Spleen (tissue), 11 donors: ENCODE measurements at regions not wholly inside any gene's neighbourhood (a gene's known extent, or its start where the extent isn't known, plus 50 kb on each side); places are given as distances from the start of the nearest gene placed in this dataset.

ENCODE experiments used
- DNase-seq: peaks from one replicate; pipeline ENCODE4 v3.0.0-alpha.2; 2020
- H3K27ac ChIP-seq, 8 donors: fragments of 200-600 bp; sonication (generic) in 7 of 8; 1 replicate in 4 of 8; 2 replicates in 4 of 8; pipeline versions ENCODE4 v1.5.0 to v1.8.0; 2016 to 2021; ENCODE audit warnings: inconsistent platforms in 4 of 8, mild to moderate bottlenecking in 4 of 8, moderate library complexity in 1 of 8
- H3K27me3 ChIP-seq, 7 donors: fragments of 200-600 bp; sonication (generic) in 6 of 7; replicated peaks in 1 of 7; 1 replicate in 4 of 7; 2 replicates in 3 of 7; pipeline versions ENCODE4 v1.5.0 to v1.8.0; 2016 to 2021; ENCODE audit warnings: inconsistent platforms in 3 of 7, mild to moderate bottlenecking in 1 of 7
- H3K36me3 ChIP-seq, 6 donors: fragments of 200-600 bp; sonication (generic) in 5 of 6; 1 replicate in 4 of 6; 2 replicates in 2 of 6; pipeline versions ENCODE4 v1.5.0 to v1.8.0; 2016 to 2021; ENCODE audit warnings: inconsistent platforms in 2 of 6
- H3K4me1 ChIP-seq, 6 donors: fragments of 200-600 bp; sonication (generic) in 5 of 6; 1 replicate in 3 of 6; 2 replicates in 3 of 6; pipeline versions ENCODE4 v1.5.0 to v1.8.0; 2016 to 2021; ENCODE audit warnings: inconsistent platforms in 3 of 6
- H3K4me3 ChIP-seq, 8 donors: fragments of 200-600 bp; sonication (generic) in 7 of 8; 1 replicate in 4 of 8; 2 replicates in 4 of 8; pipeline versions ENCODE4 v1.5.0 to v1.8.0; 2016 to 2021; ENCODE audit warnings: inconsistent platforms in 4 of 8, mild to moderate bottlenecking in 4 of 8, moderate library complexity in 2 of 8
- H3K9me3 ChIP-seq, 8 donors: fragments of 200-600 bp; sonication (generic) in 7 of 8; 1 replicate in 4 of 8; 2 replicates in 4 of 8; pipeline versions ENCODE4 v1.5.0 to v1.8.0; 2016 to 2021; ENCODE audit warnings: inconsistent platforms in 4 of 8
- POLR2A ChIP-seq, 3 donors: fragments of 450-650 bp; IDR thresholded peaks; one replicate each; pipeline ENCODE4 v1.5.1; 2017; ENCODE audit warnings: antibody characterized with exemption in 3 of 3, mild to moderate bottlenecking in 1 of 3
- POLR2AphosphoS5 ChIP-seq, 3 donors: sonication (generic); formaldehyde crosslinking; IDR thresholded peaks; one replicate each; pipeline ENCODE4 v1.5.1; 2017; ENCODE audit warnings: antibody characterized with exemption in 3 of 3
- WGBS, 5 donors: extraction: QIAGEN DNeasy Blood & Tissue Kit in 3 of 5; methylation state at CpG; one replicate each; pipeline versions ENCODE4 v1.1.5 to v1.1.7; 2013 to 2018; 5-methylcytosine and 5-hydroxymethylcytosine counted together
- intact Hi-C: fragments of 100-400 bp; cut with DNase I; formaldehyde crosslinking; loops from one replicate; pipeline ENCODE4 v1.15.0; 2023; ENCODE audit warnings: low total_unique reads
- TF ChIP-seq, protein P1 (sequence below), 11 experiments: fragments of 200-600 bp in 7 of 11; fragments of 450-650 bp in 4 of 11; sonication (generic) in 4 of 11; IDR thresholded peaks in 8 of 11; conservative IDR thresholded peaks in 3 of 11; 1 replicate in 7 of 11; 2 replicates in 4 of 11; pipeline versions ENCODE4 v1.4.0 to v1.8.0; 2016 to 2021; ENCODE audit warnings: antibody characterized with exemption in 11 of 11, inconsistent platforms in 4 of 11, mild to moderate bottlenecking in 1 of 11
- donor health status: healthy with polysubstance abuse.
- donor health status: DM: no; HTN: no; CAD: no; lungs with moderate emphysema.
- donor health status: DM: no; HTN: no; CAD: no.
- donor health status: Bipolar disorder and iron deficiency.
- donor health status: healthy.
- donor health status: DM: no; HTN: no; CAD: no.
- donor health status: DM: yes; HTN: yes; CAD: no.

DNA sequence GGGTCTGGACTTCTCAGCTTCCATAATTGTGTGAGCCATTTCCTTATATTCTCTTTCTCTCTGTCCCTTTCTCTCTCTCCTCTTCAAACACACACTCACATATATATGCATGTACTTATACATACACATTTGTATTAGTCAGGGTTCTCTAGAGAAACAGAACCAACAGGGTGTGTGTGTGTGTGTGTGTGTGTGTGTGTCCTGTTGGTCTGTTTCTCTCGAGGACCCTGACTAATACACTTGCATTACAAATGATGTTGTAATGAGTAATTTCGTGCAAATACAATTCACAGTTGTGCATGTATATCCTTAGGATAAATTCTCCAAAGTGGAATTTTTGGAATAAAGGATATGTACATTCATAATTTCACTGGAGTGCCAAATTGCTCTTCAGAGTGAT lies 115.3 kb downstream of the NPIPB5 start:
- H3K4me1 ChIP-seq: no peaks in the 10 kb centered on the region
- WGBS, 5 donors: 60 to 84% (median 67%) methylated on average over 2 of the region's 2 CpGs
- peaks cover 0 to 4% (median 0%) of the 10 kb centered on the region in 8 donors for H3K9me3 ChIP-seq
- TF ChIP-seq, protein P1, sequence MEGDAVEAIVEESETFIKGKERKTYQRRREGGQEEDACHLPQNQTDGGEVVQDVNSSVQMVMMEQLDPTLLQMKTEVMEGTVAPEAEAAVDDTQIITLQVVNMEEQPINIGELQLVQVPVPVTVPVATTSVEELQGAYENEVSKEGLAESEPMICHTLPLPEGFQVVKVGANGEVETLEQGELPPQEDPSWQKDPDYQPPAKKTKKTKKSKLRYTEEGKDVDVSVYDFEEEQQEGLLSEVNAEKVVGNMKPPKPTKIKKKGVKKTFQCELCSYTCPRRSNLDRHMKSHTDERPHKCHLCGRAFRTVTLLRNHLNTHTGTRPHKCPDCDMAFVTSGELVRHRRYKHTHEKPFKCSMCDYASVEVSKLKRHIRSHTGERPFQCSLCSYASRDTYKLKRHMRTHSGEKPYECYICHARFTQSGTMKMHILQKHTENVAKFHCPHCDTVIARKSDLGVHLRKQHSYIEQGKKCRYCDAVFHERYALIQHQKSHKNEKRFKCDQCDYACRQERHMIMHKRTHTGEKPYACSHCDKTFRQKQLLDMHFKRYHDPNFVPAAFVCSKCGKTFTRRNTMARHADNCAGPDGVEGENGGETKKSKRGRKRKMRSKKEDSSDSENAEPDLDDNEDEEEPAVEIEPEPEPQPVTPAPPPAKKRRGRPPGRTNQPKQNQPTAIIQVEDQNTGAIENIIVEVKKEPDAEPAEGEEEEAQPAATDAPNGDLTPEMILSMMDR (IDR thresholded peaks at IDR 0.05 in 8 of 11, conservative IDR thresholded peaks at IDR 0.05 in 3 of 11): no peak
- TF ChIP-seq POLR2A (IDR thresholded peaks at IDR 0.05): no peak
- no peak for TF ChIP-seq POLR2AphosphoS5 (IDR thresholded peaks at IDR 0.05)
- intact Hi-C loops: no loop called here
- peaks cover 0 to 28% (median 0%) of the 10 kb centered on the region in 7 donors for H3K27me3 ChIP-seq
- no peak overlapping the region for H3K27ac ChIP-seq
- no peak overlapping the region for H3K4me3 ChIP-seq
- no peaks in the 10 kb centered on the region for H3K36me3 ChIP-seq
- DNase-seq: no peak

DNA sequence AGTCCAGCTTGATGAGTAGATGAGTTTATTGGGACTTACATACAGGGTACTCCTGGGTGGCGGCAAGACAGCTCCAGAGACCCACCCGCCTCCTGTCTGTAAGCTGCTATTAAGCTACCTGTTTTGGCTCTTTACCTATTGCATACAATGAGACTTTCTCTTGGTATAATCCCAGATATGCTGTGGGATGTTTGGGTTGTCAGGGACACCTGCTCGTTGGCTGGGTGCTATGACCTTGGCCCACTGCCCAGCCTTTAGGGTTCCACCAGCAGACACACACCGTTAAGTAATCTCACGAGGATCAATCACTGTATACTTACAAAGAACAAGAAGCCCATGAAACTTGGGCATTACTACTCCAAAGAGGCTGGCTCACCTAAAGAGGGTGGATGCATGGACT lies 116.4 kb downstream of the NPIPB5 start:
- TF ChIP-seq, protein P1 (IDR thresholded peaks at IDR 0.05 in 8 of 11, conservative IDR thresholded peaks at IDR 0.05 in 3 of 11): no peak
- TF ChIP-seq POLR2AphosphoS5 (IDR thresholded peaks at IDR 0.05): no peak
- TF ChIP-seq POLR2A (IDR thresholded peaks at IDR 0.05): no peak
- WGBS, 5 donors: 78 to 87% (median 82%) methylated on average over 5 of the region's 5 CpGs
- Histone ChIP-seq H3K9me3 (peaks cover 0 to 4% (median 0%) of the 10 kb centered on the region in 8 donors), H3K36me3 (no peaks in the 10 kb centered on the region), H3K27me3 (peaks cover 0 to 24% (median 0%) of the 10 kb centered on the region in 7 donors), H3K4me1 (no peaks in the 10 kb centered on the region), H3K27ac (no peak overlapping the region), H3K4me3 (no peak overlapping the region)
- intact Hi-C loops: no loop called here
- DNase-seq: no peak

DNA sequence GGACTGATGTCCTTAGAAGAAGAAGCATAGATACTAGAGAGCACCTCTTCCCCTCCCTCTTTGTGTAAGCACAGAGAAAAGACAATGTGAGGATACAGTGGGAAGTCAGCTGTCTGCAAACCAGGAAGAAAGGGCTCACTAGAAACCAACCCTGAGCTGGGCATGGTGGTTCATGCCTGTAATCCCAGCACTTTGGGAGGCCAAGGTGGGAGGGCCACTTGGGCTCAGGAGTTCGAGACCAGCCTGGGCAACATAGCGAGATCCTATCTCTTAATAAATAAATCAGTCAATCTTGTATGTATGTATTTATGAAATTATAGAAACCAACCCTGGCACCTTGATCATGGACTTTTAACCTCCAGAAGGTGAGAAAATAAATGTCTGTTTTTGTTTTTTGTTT lies 118.3 kb downstream of the NPIPB5 start:
- no peaks in the 10 kb centered on the region for H3K36me3 ChIP-seq
- H3K27ac ChIP-seq: no peak overlapping the region
- WGBS, 5 donors: 86 to 98% (median 88%) methylated on average over 2 of the region's 2 CpGs
- peaks cover 0 to 22% (median 5%) of the 10 kb centered on the region in 7 donors for H3K27me3 ChIP-seq
- peaks cover 0 to 4% (median 0%) of the 10 kb centered on the region in 8 donors for H3K9me3 ChIP-seq
- DNase-seq: no peak
- no peak overlapping the region for H3K4me3 ChIP-seq
- no peak for TF ChIP-seq POLR2AphosphoS5 (IDR thresholded peaks at IDR 0.05)
- no peak for TF ChIP-seq POLR2A (IDR thresholded peaks at IDR 0.05)
- TF ChIP-seq, protein P1 (IDR thresholded peaks at IDR 0.05 in 8 of 11, conservative IDR thresholded peaks at IDR 0.05 in 3 of 11): no peak
- no peaks in the 10 kb centered on the region for H3K4me1 ChIP-seq
- intact Hi-C loops: no loop called here

DNA sequence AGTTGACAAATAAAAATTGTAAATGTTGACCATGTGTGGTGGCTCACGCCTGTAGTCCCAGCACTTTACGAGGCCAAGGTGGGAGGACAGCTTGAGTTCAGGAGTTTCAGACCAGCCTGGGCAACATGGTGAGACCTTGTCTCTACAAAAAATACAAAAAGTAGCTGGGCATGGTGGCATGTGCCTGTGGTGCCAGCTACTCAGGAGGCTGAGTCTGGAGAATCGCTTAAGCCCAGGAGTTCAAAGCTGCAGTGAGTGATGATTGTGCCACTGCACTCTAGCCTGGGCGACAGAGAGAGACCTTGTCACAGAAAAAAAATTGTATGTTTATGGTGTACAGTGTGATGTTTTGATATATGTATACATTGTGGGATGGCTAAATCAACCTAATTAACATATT lies 119.6 kb downstream of the NPIPB5 start:
- 83 to 93% (median 91%) methylated on average over 4 of the region's 4 CpGs for WGBS, 5 donors
- H3K27me3 ChIP-seq: peaks cover 0 to 23% (median 5%) of the 10 kb centered on the region in 7 donors
- H3K4me3 ChIP-seq: no peak overlapping the region
- no peak overlapping the region for H3K27ac ChIP-seq
- H3K36me3 ChIP-seq: no peaks in the 10 kb centered on the region
- intact Hi-C loops: no loop called here
- DNase-seq: no peak
- H3K4me1 ChIP-seq: no peaks in the 10 kb centered on the region
- peaks cover 0 to 3% (median 0%) of the 10 kb centered on the region in 8 donors for H3K9me3 ChIP-seq
- TF ChIP-seq, protein P1 (IDR thresholded peaks at IDR 0.05 in 8 of 11, conservative IDR thresholded peaks at IDR 0.05 in 3 of 11): no peak
